GM18517 (cell line): ENCODE measurements at regions not wholly inside any gene's neighbourhood (a gene's known extent, or its start where the extent isn't known, plus 50 kb on each side); places are given as distances from the start of the nearest gene placed in this dataset.

Experiments used
- ATAC-seq: cut with Tn5 transposase; IDR thresholded peaks from one replicate; pipeline ENCODE4 v1.9.1; 2021; ENCODE audit warnings: mild to moderate bottlenecking, moderate library complexity; ENCODE audit not compliant: unreplicated experiment

DNA sequence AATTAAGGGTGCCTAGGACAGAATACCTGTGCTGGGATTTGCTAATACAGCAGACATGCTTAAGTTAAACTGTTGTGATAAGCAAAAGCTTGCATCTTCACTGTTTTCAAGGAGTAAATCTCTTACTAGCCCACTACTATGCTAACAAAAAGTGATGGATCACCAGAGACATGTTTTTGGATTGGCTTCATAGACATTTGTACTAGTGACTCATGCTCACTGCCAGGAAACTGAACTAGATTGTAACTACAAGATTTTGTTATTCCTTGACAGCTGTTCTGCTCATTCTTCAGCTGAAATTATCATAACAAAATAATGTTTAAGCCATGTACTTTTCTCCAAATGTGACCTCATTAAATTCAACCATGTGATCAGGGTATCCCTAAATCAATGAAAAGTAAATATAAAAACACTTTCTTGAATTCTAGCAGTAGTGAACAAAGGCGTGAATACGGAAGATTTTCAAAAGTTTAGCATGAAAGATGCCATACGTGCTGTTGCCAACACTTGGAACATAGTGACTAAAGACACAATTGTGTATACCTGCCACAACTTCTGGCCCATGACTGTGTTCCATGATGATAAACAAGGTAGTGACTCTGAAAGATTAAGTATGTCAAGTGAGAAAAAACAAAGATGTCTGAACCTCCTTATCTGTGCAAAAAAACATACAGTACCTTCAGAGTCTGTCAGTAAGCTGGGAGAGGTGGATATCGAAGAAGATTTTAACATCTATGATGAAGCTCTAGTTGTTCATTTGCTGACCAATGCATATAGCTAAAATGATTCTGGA lies 154.0 kb downstream of the BTC start:
- ATAC-seq: no peak

GRCh38 chr4:74642006-74642405 lies 152.3 kb downstream of the BTC start:
- ATAC-seq: no peak

DNA sequence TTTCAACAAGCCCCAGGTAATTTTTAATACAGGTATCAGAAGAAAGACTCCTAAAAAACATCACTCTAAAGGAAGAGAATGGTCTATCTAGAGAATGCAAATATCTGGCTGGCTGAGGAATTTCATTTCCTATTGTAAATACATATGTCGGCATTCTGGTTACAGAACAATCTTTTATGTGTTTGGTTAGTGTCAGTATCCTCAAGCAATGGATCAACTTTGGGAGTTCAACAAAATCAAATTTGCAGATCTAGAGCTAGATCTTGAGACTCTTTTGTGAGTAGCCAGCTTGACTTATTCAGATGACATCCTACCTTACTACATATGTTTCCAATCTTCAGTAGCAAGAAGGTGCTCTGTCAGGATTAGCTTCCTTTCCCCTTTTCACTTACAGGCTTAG lies 145.1 kb downstream of the BTC start:
- ATAC-seq: no peak

DNA sequence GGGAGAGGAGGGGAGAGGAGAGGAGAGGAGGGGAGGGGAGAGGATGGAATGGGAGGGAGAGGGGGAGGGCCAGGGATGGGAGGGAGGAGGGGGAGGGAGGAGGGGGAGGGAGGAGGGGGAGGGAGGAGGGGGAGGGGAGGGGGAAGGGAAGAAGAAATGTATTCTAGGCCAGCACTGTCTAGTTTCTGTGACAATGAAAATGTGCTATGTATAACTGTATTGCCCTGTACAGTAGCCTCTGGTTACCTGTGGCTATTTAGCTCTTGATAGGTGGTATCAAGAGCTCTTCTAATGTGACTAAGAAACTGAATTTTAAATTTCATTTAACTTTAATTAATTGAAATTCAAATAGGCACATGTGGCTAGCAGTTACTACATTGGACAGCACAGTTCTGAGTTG lies 143.1 kb downstream of the BTC start:
- ATAC-seq: no peak

DNA sequence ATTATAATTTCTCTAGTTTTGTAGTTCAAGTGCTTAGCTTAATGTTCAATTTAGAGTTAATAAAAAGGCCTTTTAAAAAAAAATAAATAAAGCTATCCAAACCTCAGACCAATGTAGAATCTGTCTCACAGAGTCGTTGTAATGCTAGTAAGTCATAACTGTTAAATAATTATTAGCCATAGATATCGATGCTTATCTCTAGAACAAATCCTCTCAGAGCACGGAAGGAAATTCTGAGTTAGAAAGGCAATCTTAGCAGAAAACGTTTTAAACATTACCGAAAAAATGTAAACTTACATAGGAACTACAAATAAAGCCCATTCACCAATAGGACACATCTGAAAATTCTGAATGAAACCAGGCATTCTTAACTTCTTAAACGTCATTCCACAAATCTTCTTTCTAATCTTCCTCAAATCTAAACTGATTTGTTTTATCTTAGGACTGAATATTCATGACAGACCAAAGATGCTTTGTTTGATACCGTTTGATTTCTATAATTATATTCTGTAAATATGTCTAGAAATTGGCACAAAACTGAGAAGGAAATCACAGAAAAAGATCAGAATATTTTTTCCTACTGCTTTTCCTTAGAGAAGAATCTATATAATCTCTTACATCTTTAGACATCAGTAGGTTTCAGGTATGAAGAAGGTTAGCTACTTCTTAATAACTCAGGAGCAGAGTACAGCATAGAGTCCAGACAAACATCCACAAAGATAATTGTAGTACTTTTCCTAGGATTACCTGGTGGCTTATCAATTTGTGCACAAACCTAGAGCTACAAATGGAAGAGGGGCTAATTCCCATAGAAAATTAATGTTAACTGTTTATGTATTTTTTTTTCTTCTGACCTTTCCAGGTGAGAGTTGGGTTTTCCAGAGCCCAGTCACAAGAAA lies 140.7 kb downstream of the BTC start:
- ATAC-seq: no peak

DNA sequence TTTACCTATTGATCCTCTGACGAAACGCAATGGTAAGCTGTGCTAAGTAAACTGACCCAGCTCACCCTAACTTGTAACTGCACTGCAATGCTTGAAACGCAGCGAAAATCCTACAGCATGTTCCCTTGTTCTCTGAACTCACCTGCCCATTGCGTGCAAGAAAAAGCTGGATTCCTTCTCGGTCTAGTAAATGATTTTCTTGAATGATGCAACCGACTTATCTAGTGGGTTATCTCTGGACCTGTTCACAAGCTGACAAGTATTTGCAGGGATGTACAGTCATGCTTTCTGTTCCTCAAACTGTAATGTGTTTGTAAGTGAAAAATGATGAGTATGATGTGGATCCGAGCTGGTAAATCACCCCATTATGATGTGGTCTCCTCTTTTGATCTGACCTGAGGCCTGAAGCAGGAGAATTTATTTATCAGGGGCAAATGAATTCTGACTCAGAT lies 140.1 kb downstream of the BTC start:
- no peak for ATAC-seq

- no peak for ATAC-seq
Measured at GRCh38 chr4:74656596-74656995, 137.7 kb downstream of the BTC start.

DNA sequence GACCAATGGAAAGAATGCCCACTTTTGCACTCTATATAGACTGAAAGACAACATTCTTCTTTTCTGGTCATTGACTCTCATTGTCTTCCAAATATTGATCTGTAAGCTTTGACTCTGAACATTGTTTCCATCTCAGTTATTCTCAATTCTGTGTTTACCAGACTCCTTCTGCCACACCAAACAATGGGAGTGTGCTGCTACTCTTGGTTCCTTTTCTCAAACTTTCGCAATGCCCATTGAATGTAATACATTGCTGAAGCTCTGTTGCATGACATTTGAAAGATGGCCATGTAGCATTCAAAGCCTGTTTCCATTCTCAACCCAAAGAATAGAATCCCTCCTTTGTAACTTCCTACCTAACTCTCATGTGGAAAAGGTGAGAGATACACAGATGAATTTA lies 136.2 kb downstream of the BTC start:
- no peak for ATAC-seq

DNA sequence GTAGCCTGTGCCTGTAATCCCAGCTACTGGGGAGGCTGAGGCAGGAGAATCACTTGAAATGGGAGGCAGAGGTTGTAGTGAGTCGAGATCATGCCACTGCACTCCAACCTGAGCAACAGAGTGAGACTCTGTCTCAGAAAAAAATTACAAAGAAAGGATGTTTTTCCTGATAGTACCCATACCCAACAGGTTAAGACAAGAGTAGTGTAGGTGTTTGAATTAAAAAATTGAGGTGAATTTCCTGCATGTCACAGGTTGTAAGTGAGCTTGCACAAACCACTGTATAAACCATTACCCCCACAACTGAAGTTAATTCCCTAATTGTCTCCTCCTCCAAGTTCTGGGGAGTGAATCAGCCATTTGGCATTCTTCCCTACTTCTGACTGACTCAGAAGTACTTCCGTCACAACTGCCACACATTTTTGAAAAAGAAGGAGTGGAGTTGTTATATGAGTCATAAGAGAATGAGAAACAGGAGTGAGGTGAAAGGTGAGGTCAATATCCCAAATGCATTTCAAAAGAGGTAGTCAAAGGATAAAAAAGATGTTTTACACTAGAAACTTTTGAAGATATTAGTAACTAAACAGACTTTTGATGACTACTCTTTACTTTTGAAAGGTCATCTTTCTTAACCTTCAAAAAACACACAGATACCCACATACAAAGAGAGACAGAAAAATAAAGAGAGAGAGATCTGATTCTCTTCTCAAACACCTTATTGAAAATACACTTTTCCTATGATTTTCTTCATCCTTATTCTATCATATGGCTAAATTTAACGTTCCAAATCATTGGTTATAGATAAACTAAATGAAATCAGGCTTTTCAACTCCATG lies 134.5 kb downstream of the BTC start:
- no peak for ATAC-seq

GRCh38 chr4:74660866-74661265 lies 133.5 kb downstream of the BTC start:
- ATAC-seq: no peak

DNA sequence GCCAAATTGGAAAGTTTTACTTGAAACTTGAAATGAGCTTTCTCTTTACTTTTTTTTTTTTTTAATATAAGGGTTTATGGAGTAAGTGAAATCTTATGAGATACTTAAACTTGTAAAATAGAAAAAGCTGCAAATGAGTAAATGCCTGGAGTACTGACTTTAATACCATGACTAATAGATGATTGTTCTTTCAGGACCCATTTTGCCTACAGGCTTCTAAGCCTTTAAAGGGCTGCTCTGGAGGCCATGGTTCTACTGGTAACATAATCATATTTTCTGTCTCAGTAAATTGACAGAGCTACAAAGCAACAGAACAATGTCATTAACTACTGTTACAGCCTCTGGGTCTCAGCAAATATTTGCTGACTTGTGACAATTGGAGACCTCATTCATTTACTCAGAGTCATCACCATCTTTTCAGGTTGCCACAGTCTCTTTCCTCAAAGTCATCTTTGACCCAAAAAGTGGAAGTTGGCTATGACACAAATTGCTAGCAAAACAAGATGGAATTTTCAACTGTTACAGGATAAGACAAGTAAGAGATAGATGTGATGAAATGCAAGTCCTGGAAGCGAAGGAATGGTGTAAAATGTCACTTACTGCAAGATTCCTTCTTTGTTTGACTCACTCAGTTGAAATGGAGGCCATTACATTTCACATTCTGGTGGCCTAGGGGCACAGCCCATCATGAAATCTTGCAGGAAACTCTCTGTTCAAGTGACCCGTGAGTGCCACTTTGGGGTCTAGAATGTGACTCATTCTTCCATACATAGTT lies 132.7 kb downstream of the BTC start:
- ATAC-seq: no peak

DNA sequence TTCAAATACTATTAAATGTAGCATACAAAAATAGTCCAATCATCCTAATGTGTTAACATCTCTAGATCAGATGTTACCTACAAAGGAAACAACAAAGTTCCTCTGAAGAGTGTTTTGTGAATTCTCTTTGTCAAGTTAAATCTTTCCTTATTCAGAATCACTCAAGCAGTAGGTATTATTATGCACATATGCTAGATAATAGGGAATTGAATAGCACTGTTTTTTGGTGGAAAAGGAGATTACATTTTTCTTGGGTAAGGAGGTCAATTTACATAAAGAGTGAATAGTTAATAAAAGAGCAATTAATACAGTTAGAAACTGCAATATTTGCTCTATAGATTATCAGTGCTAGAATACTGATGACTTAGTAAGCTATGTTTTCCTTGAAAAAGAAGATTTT lies 130.7 kb downstream of the BTC start:
- no peak for ATAC-seq

DNA sequence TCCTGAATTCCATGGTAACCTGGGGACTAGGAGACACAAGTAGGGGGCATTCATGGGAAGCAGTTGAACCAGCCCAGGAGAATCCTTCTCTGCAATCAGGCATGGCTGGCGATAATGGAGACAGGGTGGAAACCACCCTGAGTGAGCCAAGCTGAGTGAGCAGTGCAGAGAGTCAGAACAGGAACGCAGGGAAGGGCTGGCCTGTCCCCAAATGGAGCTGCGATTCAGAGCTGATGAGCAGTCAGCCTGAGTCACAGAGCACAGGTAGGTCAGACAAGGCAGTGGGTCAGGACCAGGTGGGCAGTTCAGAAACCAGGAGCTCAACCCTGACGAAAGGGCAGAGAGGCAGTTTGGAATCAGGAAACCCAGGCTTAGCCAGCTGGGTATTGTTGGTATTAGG lies 129.0 kb downstream of the BTC start:
- ATAC-seq: no peak

- ATAC-seq: no peak
Measured at GRCh38 chr4:74665876-74666275, 128.4 kb downstream of the BTC start.

DNA sequence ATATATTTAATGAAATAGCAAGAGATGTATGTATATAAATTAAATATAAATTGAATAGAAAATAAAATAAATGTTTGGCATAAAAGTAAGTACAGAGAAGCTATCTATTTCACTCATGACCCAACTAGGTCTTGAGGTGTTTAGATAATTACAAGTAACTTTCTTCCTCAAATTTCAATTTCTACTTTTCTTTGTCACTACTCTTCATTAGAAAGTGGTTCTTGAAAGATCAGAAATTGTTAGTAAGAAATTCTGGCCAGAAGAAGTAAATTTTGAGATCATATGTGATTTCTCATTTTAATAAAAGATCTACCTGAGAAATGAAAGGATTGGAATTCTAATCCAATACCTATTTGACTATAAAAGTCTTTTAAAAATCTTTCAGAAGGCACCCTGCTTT lies 126.9 kb downstream of the BTC start:
- ATAC-seq: no peak

- no peak for ATAC-seq
Measured at GRCh38 chr4:74667944-74668343, 126.4 kb downstream of the BTC start.

- ATAC-seq: no peak
Measured at GRCh38 chr4:74669702-74670101, 124.6 kb downstream of the BTC start.

GRCh38 chr4:74670583-74670982 lies 123.7 kb downstream of the BTC start:
- no peak for ATAC-seq

DNA sequence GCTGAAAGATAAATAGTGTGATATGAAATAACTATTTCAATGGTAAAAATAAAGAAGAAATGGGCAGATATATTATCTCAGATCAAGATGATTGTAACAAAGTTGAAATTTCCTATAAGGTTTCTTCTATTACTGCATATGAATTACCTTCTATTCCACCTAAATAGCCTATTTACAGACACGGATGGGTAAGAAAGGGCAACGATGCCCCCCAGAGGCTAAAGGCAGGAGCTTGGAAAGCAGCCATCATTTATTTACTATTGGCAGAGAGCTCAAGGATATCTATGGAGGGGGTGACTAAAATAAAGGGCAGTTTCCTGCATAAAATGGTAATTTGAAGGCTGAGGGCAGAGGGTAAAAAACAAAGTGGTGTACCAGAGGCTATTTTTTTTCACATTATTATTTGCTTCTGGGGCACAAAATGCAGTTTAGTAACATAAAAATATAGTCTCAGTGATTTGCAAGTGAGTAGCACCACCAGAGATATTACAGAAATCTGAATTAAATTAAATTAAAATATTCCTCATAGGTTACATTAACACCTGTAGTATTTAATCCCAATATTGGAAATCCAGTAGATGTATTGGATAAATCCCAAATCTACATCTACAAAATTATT lies 123.1 kb downstream of the BTC start:
- ATAC-seq: no peak

- ATAC-seq: no peak
Measured at GRCh38 chr4:74674750-74675149, 119.6 kb downstream of the BTC start.
